ENCODE measurements at regions not wholly inside any gene's neighbourhood (a gene's known extent, or its start where the extent isn't known, plus 50 kb on each side); places are given as distances from the start of the nearest gene placed in this dataset.

DNA sequence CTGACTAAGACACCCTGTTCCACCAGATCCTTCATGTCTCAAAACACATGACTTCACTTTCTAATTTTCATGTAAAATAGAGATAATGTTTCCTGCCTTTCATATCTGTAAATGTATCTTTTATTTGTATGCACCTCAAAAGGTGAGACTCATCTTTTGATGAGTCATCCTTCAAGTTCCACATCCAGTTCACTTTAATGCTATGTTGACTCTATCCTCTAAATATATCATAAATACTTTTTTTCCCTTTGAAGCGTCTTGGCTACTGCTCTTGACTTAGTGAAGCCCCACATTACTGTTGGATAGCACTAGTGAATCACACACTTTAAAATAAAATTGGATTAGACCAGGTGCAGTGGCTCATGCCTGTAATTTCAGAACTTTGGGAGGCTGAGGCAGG is 741.1 kb downstream of the VGLL3 start:
- TF ChIP-seq, protein P1, sequence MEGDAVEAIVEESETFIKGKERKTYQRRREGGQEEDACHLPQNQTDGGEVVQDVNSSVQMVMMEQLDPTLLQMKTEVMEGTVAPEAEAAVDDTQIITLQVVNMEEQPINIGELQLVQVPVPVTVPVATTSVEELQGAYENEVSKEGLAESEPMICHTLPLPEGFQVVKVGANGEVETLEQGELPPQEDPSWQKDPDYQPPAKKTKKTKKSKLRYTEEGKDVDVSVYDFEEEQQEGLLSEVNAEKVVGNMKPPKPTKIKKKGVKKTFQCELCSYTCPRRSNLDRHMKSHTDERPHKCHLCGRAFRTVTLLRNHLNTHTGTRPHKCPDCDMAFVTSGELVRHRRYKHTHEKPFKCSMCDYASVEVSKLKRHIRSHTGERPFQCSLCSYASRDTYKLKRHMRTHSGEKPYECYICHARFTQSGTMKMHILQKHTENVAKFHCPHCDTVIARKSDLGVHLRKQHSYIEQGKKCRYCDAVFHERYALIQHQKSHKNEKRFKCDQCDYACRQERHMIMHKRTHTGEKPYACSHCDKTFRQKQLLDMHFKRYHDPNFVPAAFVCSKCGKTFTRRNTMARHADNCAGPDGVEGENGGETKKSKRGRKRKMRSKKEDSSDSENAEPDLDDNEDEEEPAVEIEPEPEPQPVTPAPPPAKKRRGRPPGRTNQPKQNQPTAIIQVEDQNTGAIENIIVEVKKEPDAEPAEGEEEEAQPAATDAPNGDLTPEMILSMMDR (IDR thresholded peaks at IDR 0.05) = no peak
- TF ChIP-seq EZH2 (IDR thresholded peaks at IDR 0.05; ENCODE audit: borderline replicate concordance, insufficient read depth, low read depth, low read length, poor library complexity, severe bottlenecking) = no peak
